ENCODE measurements at regions not wholly inside any gene's neighbourhood (a gene's known extent, or its start where the extent isn't known, plus 50 kb on each side); places are given as distances from the start of the nearest gene placed in this dataset.
"Not testable (repeated sequence)": the region's sequence is repeated elsewhere in the genome, so short reads cannot be mapped to it uniquely, and the experiment has no call there.

DNA sequence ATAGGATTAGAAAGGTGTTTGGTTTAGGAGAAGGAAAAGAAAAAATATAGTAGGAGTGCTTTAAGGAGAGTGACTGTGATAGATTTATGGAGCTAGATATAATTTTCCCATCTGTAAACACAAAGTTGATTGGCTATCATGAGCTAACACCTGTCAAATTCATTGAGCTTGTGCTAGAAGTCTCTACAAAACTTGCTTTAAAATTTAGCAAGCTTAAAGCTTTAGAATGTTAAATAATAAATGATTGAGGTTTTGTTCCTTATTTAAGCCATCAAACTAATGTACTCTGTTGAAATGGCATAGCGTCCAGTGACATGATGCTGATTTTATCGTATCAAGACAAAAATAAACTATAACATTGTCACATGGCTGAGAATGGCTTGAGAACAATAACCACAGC, 1497.4 kb upstream of the DDX18 start:
- no peak overlapping the region for H3K4me3 Mint-ChIP-seq (ENCODE audit: unreplicated experiment)
- H3K4me1 Mint-ChIP-seq (ENCODE audit: unreplicated experiment), result no peaks in the 10 kb centered on the region
- no peaks in the 10 kb centered on the region for H3K27me3 Mint-ChIP-seq (ENCODE audit: unreplicated experiment)
- TF ChIP-seq CTCF (IDR thresholded peaks at IDR 0.05; ENCODE audit: unreplicated experiment), result no peak
- H3K9me3 Mint-ChIP-seq (ENCODE audit: unreplicated experiment), result no peaks in the 10 kb centered on the region
- H3K36me3 Mint-ChIP-seq (ENCODE audit: low read depth, unreplicated experiment), result no peaks in the 10 kb centered on the region
- no peak overlapping the region for H3K27ac Mint-ChIP-seq (ENCODE audit: unreplicated experiment)
- no peak for DNase-seq (ENCODE audit: low spot score)

DNA sequence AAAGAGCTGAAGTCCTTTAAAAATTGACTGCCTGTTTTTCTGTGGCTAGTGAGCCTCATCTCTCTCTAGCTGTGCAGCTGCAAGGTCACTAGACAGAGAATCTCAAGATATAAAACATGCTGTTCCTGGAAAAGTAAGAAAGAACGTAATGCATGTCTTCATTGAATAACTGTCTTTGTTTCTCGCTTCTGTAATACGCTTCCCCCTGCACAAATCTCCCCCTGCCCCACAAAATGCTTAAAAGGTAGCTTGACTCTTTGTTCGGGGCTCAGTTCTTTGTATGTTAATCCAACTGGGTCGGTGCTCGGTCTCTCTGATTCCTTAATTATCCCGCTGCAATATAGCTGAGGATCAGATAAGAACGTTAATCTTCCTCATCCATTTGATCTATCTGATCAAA, 1495.9 kb upstream of the DDX18 start:
- H3K36me3 Mint-ChIP-seq (ENCODE audit: low read depth, unreplicated experiment); H3K27me3 Mint-ChIP-seq (ENCODE audit: unreplicated experiment); H3K4me3 Mint-ChIP-seq (ENCODE audit: unreplicated experiment); H3K4me1 Mint-ChIP-seq (ENCODE audit: unreplicated experiment); H3K9me3 Mint-ChIP-seq (ENCODE audit: unreplicated experiment); H3K27ac Mint-ChIP-seq (ENCODE audit: unreplicated experiment); DNase-seq (ENCODE audit: low spot score): not testable (repeated sequence)

GRCh38 chr2:116319001-116319400, 1495.5 kb upstream of the DDX18 start:
- Mint-ChIP-seq H3K4me3 (ENCODE audit: unreplicated experiment) (no peak overlapping the region), H3K36me3 (ENCODE audit: low read depth, unreplicated experiment) (no peaks in the 10 kb centered on the region), H3K4me1 (ENCODE audit: unreplicated experiment) (no peaks in the 10 kb centered on the region), H3K27me3 (ENCODE audit: unreplicated experiment) (no peaks in the 10 kb centered on the region), H3K9me3 (ENCODE audit: unreplicated experiment) (no peaks in the 10 kb centered on the region), H3K27ac (ENCODE audit: unreplicated experiment) (no peak overlapping the region)
- no peak for DNase-seq (ENCODE audit: low spot score)
- TF ChIP-seq CTCF (IDR thresholded peaks at IDR 0.05; ENCODE audit: unreplicated experiment), result no peak

DNA sequence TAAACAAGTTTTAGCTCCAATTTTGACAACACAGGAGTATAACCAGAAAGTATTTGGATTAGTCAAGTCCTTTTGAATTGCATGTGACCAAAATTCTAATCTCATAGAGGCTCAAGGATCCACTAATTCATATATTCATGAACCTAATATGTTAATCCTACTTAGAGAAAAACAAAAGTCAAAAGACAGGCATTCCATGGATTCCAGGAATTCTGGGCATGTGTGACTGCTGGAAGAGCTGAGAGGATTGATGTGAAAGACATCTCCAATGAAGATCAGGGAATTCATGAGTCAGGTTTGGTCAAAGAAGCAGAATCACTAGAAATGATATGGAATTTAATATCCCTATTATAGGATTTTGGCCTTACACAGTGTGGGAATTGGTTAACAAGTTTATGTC, 1494.6 kb upstream of the DDX18 start:
- no peak for TF ChIP-seq CTCF (IDR thresholded peaks at IDR 0.05; ENCODE audit: unreplicated experiment)
- H3K36me3 Mint-ChIP-seq (ENCODE audit: low read depth, unreplicated experiment), result no peaks in the 10 kb centered on the region
- no peak overlapping the region for H3K27ac Mint-ChIP-seq (ENCODE audit: unreplicated experiment)
- DNase-seq (ENCODE audit: low spot score), result no peak
- H3K4me1 Mint-ChIP-seq (ENCODE audit: unreplicated experiment), result no peaks in the 10 kb centered on the region
- no peak overlapping the region for H3K4me3 Mint-ChIP-seq (ENCODE audit: unreplicated experiment)
- no peaks in the 10 kb centered on the region for H3K27me3 Mint-ChIP-seq (ENCODE audit: unreplicated experiment)
- no peaks in the 10 kb centered on the region for H3K9me3 Mint-ChIP-seq (ENCODE audit: unreplicated experiment)

GRCh38 chr2:116329280-116329679, 1485.2 kb upstream of the DDX18 start:
- Mint-ChIP-seq H3K4me1 (ENCODE audit: unreplicated experiment) (no peaks in the 10 kb centered on the region), H3K27ac (ENCODE audit: unreplicated experiment) (no peak overlapping the region), H3K36me3 (ENCODE audit: low read depth, unreplicated experiment) (no peaks in the 10 kb centered on the region), H3K27me3 (ENCODE audit: unreplicated experiment) (no peaks in the 10 kb centered on the region), H3K4me3 (ENCODE audit: unreplicated experiment) (no peak overlapping the region), H3K9me3 (ENCODE audit: unreplicated experiment) (no peaks in the 10 kb centered on the region)
- TF ChIP-seq CTCF (IDR thresholded peaks at IDR 0.05; ENCODE audit: unreplicated experiment), result no peak
- DNase-seq (ENCODE audit: low spot score), result no peak

GRCh38 chr2:116340690-116341089, 1473.8 kb upstream of the DDX18 start:
- Mint-ChIP-seq H3K4me3 (ENCODE audit: unreplicated experiment) (no peak overlapping the region), H3K36me3 (ENCODE audit: low read depth, unreplicated experiment) (no peaks in the 10 kb centered on the region), H3K4me1 (ENCODE audit: unreplicated experiment) (no peaks in the 10 kb centered on the region), H3K9me3 (ENCODE audit: unreplicated experiment) (no peaks in the 10 kb centered on the region), H3K27ac (ENCODE audit: unreplicated experiment) (no peak overlapping the region), H3K27me3 (ENCODE audit: unreplicated experiment) (no peaks in the 10 kb centered on the region)
- no peak for TF ChIP-seq CTCF (IDR thresholded peaks at IDR 0.05; ENCODE audit: unreplicated experiment)
- DNase-seq (ENCODE audit: low spot score), result no peak

Data from endothelial cell (in vitro differentiated cells).